H1 (cell line): ENCODE measurements at regions not wholly inside any gene's neighbourhood (a gene's known extent, or its start where the extent isn't known, plus 50 kb on each side); places are given as distances from the start of the nearest gene placed in this dataset.

ENCODE experiments used
- SIN3A ChIP-seq, 2 experiments: IDR thresholded peaks in 1 of 2; conservative IDR thresholded peaks in 1 of 2; 2 replicates each; pipeline ENCODE4 v1.6.1; 2011 to 2012; ENCODE audit warnings: low read length in 2 of 2, improper control_type of control experiment in 1 of 2, low read depth in 1 of 2, mild to moderate bottlenecking in 1 of 2

DNA sequence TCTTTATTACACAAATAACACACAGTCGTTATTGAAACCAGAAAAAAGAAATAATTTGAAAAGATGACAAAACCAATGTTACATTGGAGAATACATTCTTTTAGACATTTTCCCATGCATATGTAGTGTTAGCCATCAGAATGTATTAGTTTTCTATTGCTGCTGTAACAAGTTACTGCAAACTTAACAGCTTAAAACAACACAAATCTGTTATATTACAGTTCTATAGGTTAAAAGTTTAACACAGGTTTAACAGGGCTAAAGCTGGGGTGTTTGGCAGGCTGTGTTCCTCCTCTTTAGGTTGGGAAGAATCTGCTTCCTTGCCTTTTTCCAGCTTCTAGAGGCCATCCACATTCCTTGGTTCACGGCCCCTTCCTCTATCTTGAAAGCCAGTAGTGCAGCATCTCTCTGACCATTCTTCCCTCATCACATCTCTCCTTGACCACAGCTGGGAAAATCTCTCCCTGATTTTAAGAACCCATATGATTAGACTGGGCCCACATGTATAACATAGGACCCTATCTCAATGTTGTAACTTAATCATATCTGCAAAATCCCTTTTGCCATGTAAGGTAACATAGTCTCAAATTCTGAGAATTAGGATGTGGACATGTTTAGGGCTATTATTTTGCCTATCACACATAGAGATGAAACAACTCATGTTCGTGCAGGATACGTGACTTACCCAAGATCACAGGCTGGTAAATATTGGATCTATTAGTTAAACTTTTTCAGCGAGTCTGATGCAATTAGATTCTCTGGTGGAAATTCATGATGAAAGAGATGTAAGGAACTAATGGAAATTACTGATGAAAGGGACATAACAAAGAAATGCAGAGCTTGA is 145.4 kb upstream of the TMEM170B start (continued):
- no peak for TF ChIP-seq SIN3A (conservative IDR thresholded peaks at IDR 0.05 in 1 of 2, IDR thresholded peaks at IDR 0.05 in 1 of 2; ENCODE audit: low read depth in 1 of 2, low read length in 2 of 2)
